ENCODE measurements at regions not wholly inside any gene's neighbourhood (a gene's known extent, or its start where the extent isn't known, plus 50 kb on each side); places are given as distances from the start of the nearest gene placed in this dataset.
"Not testable (repeated sequence)": the region's sequence is repeated elsewhere in the genome, so short reads cannot be mapped to it uniquely, and the experiment has no call there.

GRCh38 chr13:98076309-98076708 is 66.6 kb upstream of the FARP1 start:
- not testable (repeated sequence) for ATAC-seq; H3K79me2 ChIP-seq (replicated peaks; ENCODE audit: insufficient read depth); H3K9me2 ChIP-seq (ENCODE audit: insufficient read depth); DNase-seq (ENCODE audit: low spot score); H2AFZ ChIP-seq; H3K4me3 ChIP-seq; H3K27me3 Mint-ChIP-seq (ENCODE audit: insufficient read depth, low read depth, poor library complexity); H4K20me1 ChIP-seq (replicated peaks; ENCODE audit: insufficient read depth); H3K4me1 ChIP-seq (ENCODE audit: insufficient read depth); H3K36me3 Mint-ChIP-seq (ENCODE audit: low read depth); H3K4me1 Mint-ChIP-seq; H3K27ac ChIP-seq (ENCODE audit: low read depth); H3K36me3 ChIP-seq (ENCODE audit: insufficient read depth); H3K4me3 Mint-ChIP-seq; H3K27ac Mint-ChIP-seq; H3K4me2 ChIP-seq; H3K27me3 ChIP-seq (ENCODE audit: insufficient read depth); H3F3A ChIP-seq (replicated peaks; ENCODE audit: low read depth)
- peaks cover 20% of the 10 kb centered on the region for H3K9me3 Mint-ChIP-seq

GRCh38 chr13:98080280-98080679 is 62.6 kb upstream of the FARP1 start:
- Mint-ChIP-seq H3K36me3 (ENCODE audit: low read depth) (peaks cover 3% of the 10 kb centered on the region; the same call in 1 of the 3 replicates), H3K27ac (no peak overlapping the region), H3K9me3 (peaks cover 23% of the 10 kb centered on the region), H3K4me3 (no peak overlapping the region), H3K4me1 (no peaks in the 10 kb centered on the region), H3K27me3 (ENCODE audit: insufficient read depth, low read depth, poor library complexity) (peaks cover 2% of the 10 kb centered on the region)
- H3K4me2 ChIP-seq: no peak overlapping the region
- peaks cover 2% of the 10 kb centered on the region for H3K9me2 ChIP-seq (ENCODE audit: insufficient read depth)
- H3K27me3 ChIP-seq (ENCODE audit: insufficient read depth): no peaks in the 10 kb centered on the region
- no peaks in the 10 kb centered on the region for H3K36me3 ChIP-seq (ENCODE audit: insufficient read depth)
- no peaks in the 10 kb centered on the region for H3K4me1 ChIP-seq (ENCODE audit: insufficient read depth)
- H4K20me1 ChIP-seq (replicated peaks; ENCODE audit: insufficient read depth): no peaks in the 10 kb centered on the region
- ATAC-seq (no peak), DNase-seq (ENCODE audit: low spot score) (no peak)
- no peaks in the 10 kb centered on the region for H3K79me2 ChIP-seq (replicated peaks; ENCODE audit: insufficient read depth)
- H3K27ac ChIP-seq (ENCODE audit: low read depth): no peak overlapping the region
- no peaks in the 10 kb centered on the region for H3F3A ChIP-seq (replicated peaks; ENCODE audit: low read depth)
- TF ChIP-seq STAT1 (IDR thresholded peaks at IDR 0.05; ENCODE audit: unreplicated experiment) (no peak), ZNF462 (CRISPR knock-in tag; IDR thresholded peaks at IDR 0.05) (no peak), NANOG (IDR thresholded peaks at IDR 0.05; ENCODE audit: borderline replicate concordance) (no peak)
- H2AFZ ChIP-seq: no peak overlapping the region
- no peak overlapping the region for H3K4me3 ChIP-seq

All from GM23338 (cell line).